ENCODE measurements at regions not wholly inside any gene's neighbourhood (a gene's known extent, or its start where the extent isn't known, plus 50 kb on each side); places are given as distances from the start of the nearest gene placed in this dataset.

DNA sequence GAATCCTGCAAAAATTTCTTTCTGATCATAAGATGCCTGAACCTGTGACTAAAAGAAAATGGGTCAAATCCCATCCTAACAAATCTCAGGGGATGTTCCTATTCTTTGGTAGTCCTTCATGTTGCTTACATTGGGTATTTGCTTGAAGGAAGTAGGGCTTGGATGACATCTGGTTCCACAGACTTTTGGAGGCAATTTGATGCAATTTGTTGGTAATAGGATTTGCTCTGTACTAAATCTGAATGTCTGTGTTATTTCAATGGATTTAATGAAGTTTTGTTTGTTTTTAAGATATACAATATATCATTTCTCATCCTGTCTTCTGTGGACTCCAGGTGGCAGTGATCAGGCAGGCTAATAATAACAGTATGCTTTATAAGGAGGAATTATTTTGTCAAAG lies 457.9 kb downstream of the ZSWIM6 start:
- dilution Hi-C loops (cut with MboI; ENCODE audit: extremely low pct_ligation_motif_present, low sequenced_read_pairs) (no loop called here), intact Hi-C loops (cut with micrococcal nuclease) (no loop called here)
- POLR2A ChIA-PET: no interaction called here
- no peaks in the 10 kb centered on the region for H3K79me2 ChIP-seq (ENCODE audit: control insufficient read depth, insufficient read depth, low read length)
- no peaks in the 10 kb centered on the region for H3K9me3 ChIP-seq (replicated peaks; ENCODE audit: control insufficient read depth, insufficient read depth, low read length)
- no peak for DNase-seq (ENCODE audit: low read depth, low spot score)
- H4K20me1 ChIP-seq (replicated peaks; ENCODE audit: control insufficient read depth, extremely low read depth, insufficient read depth, low read length): no peaks in the 10 kb centered on the region
- no TSS peak for BruUV-seq (replicated peaks)
- no peak overlapping the region for H3K4me2 ChIP-seq (ENCODE audit: insufficient read depth, low read length)
- FAIRE-seq: no peak
- CTCF ChIA-PET: no interaction called here
- H3K9ac ChIP-seq (replicated peaks; ENCODE audit: extremely low read depth, insufficient read depth, low read length): no peak overlapping the region
- TF ChIP-seq POLR2AphosphoS5 (IDR thresholded peaks at IDR 0.05; ENCODE audit: insufficient read depth, low read depth, low read length) (no peak), POLR2A (IDR thresholded peaks at IDR 0.05; ENCODE audit: low read depth, low read length) (no peak), FOS (IDR thresholded peaks at IDR 0.05; ENCODE audit: borderline replicate concordance, insufficient read depth, low read length) (no peak), MYC (IDR thresholded peaks at IDR 0.05; ENCODE audit: low read depth, low read length) (no peak), GATA2 (IDR thresholded peaks at IDR 0.05; ENCODE audit: insufficient read depth, insufficient read length, low read depth, low read length) (no peak), EZH2 (IDR thresholded peaks at IDR 0.05; ENCODE audit: borderline replicate concordance, low read depth, low read length, severe bottlenecking) (no peak), JUN (IDR thresholded peaks at IDR 0.05; ENCODE audit: borderline replicate concordance, insufficient read depth, insufficient read length, low read depth) (no peak), MAX (IDR thresholded peaks at IDR 0.05; ENCODE audit: insufficient read depth, insufficient read length) (no peak)
- TF ChIP-seq, protein P1, sequence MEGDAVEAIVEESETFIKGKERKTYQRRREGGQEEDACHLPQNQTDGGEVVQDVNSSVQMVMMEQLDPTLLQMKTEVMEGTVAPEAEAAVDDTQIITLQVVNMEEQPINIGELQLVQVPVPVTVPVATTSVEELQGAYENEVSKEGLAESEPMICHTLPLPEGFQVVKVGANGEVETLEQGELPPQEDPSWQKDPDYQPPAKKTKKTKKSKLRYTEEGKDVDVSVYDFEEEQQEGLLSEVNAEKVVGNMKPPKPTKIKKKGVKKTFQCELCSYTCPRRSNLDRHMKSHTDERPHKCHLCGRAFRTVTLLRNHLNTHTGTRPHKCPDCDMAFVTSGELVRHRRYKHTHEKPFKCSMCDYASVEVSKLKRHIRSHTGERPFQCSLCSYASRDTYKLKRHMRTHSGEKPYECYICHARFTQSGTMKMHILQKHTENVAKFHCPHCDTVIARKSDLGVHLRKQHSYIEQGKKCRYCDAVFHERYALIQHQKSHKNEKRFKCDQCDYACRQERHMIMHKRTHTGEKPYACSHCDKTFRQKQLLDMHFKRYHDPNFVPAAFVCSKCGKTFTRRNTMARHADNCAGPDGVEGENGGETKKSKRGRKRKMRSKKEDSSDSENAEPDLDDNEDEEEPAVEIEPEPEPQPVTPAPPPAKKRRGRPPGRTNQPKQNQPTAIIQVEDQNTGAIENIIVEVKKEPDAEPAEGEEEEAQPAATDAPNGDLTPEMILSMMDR (IDR thresholded peaks at IDR 0.05; ENCODE audit: extremely low read depth in 1 of 2, insufficient read depth in 1 of 2, low read depth in 1 of 2, low read length in 2 of 2): no peak
- no peak overlapping the region for H2AFZ ChIP-seq (ENCODE audit: low read depth, low read length)
- no peaks in the 10 kb centered on the region for H3K9me1 ChIP-seq (replicated peaks; ENCODE audit: control insufficient read depth, extremely low read depth, insufficient read depth, low read length)
- no peaks in the 10 kb centered on the region for H3K36me3 ChIP-seq (ENCODE audit: control insufficient read depth in 2 of 2, extremely low read depth in 1 of 2, insufficient read depth in 2 of 2, low read length in 2 of 2)
- no peaks in the 10 kb centered on the region for H3K27me3 ChIP-seq (ENCODE audit: control insufficient read depth in 2 of 2, insufficient read depth in 2 of 2, low read length in 2 of 2)
- no peak overlapping the region for H3K4me3 ChIP-seq (replicated peaks in 1 of 3; ENCODE audit: insufficient read depth in 1 of 3, low read depth in 1 of 3, low read length in 3 of 3)
- no peaks in the 10 kb centered on the region for H3K4me1 ChIP-seq (ENCODE audit: control insufficient read depth, extremely low read depth, insufficient read depth, low read length)
- H3K27ac ChIP-seq (ENCODE audit: insufficient read depth, low read depth, low read length): no peak overlapping the region
